Endothelial cell of umbilical vein (primary cell): ENCODE measurements at regions not wholly inside any gene's neighbourhood (a gene's known extent, or its start where the extent isn't known, plus 50 kb on each side); places are given as distances from the start of the nearest gene placed in this dataset.

Experiments
- BruUV-seq: library from RNA; stranded (reverse); fragments of 400-500 nt; replicated peaks from 2 replicates; lab custom pipeline; 2021; lab: Mats Ljungman, UMichigan
- CTCF ChIA-PET: fragments of 300-600, 350-600 bp; sonication (Branson Sonifier 250); formaldehyde crosslinking; loops from one replicate; lab custom pipeline; 2021; ENCODE audit warnings: antibody characterized with exemption, inconsistent platforms; lab: Charles Lee
- POLR2A ChIA-PET: fragments of 300-600, 350-600 bp; sonication (Branson Sonifier 250); formaldehyde crosslinking; loops from one replicate; lab custom pipeline; 2021; ENCODE audit warnings: antibody characterized with exemption, inconsistent platforms; lab: Charles Lee
- DNase-seq: peaks from one replicate; pipeline ENCODE4 v3.0.0-alpha.2; 2011; ENCODE audit warnings: low read depth, low spot score
- FAIRE-seq: peaks from 2 replicates; lab custom pipeline; 2011; peaks lifted over from hg19 to GRCh38; lab: Jason Lieb, UNC
- H2AFZ ChIP-seq: 2 replicates; pipeline ENCODE4 v1.6.0; 2012; ENCODE audit warnings: low read depth, low read length, control low read depth, inconsistent platforms
- H3K27ac ChIP-seq: 2 replicates; pipeline ENCODE4 v1.5.1; 2011; ENCODE audit warnings: low read depth, mild to moderate bottlenecking, control low read depth, low read length, moderate library complexity; ENCODE audit not compliant: insufficient read depth
- H3K27me3 ChIP-seq, 2 experiments: 2 replicates each; pipeline versions ENCODE4 v1.6.0 to v1.6.1; 2011; ENCODE audit warnings: low read length in 2 of 2, mixed read lengths in 1 of 2; ENCODE audit not compliant: control insufficient read depth in 2 of 2, insufficient read depth in 2 of 2
- H3K36me3 ChIP-seq, 2 experiments: 2 replicates in 1 of 2; 3 replicates in 1 of 2; pipeline ENCODE4 v1.5.1; 2011; ENCODE audit warnings: low read length in 2 of 2, mild to moderate bottlenecking in 1 of 2, moderate library complexity in 1 of 2; ENCODE audit not compliant: control insufficient read depth in 2 of 2, insufficient read depth in 2 of 2; ENCODE audit errors: extremely low read depth in 1 of 2
- H3K4me1 ChIP-seq: 3 replicates; pipeline ENCODE4 v1.5.1; 2011; ENCODE audit warnings: mild to moderate bottlenecking, low read length; ENCODE audit not compliant: control insufficient read depth, insufficient read depth; ENCODE audit errors: extremely low read depth
- H3K4me2 ChIP-seq: 2 replicates; pipeline ENCODE4 v1.6.1; 2011; ENCODE audit warnings: low read length, control low read depth, mixed read lengths; ENCODE audit not compliant: insufficient read depth
- H3K4me3 ChIP-seq, 3 experiments: fragments of 200-600 bp in 1 of 3; sonication (generic), shearing (Covaris generic) in 1 of 3; replicated peaks in 1 of 3; 2 replicates each; pipeline ENCODE4 v1.5.1; 2011 to 2016; ENCODE audit warnings: control low read depth in 3 of 3, low read length in 3 of 3, mild to moderate bottlenecking in 2 of 3, inconsistent platforms in 1 of 3, low read depth in 1 of 3, moderate library complexity in 1 of 3; ENCODE audit not compliant: insufficient read depth in 1 of 3
- H3K79me2 ChIP-seq: 2 replicates; pipeline ENCODE4 v1.6.0; 2012; ENCODE audit warnings: low read length, inconsistent platforms; ENCODE audit not compliant: control insufficient read depth, insufficient read depth
- H3K9ac ChIP-seq: replicated peaks from 2 replicates; pipeline ENCODE3; 2011; ENCODE audit warnings: low read length, control low read depth; ENCODE audit not compliant: insufficient read depth; ENCODE audit errors: extremely low read depth
- H3K9me1 ChIP-seq: replicated peaks from 3 replicates; pipeline ENCODE4 v1.6.0; 2011; ENCODE audit warnings: mild to moderate bottlenecking, low read length; ENCODE audit not compliant: control insufficient read depth, insufficient read depth; ENCODE audit errors: extremely low read depth
- H3K9me3 ChIP-seq: replicated peaks from 2 replicates; pipeline ENCODE4 v1.5.1; 2012; ENCODE audit warnings: low read length, inconsistent platforms; ENCODE audit not compliant: control insufficient read depth, insufficient read depth
- H4K20me1 ChIP-seq: replicated peaks from 2 replicates; pipeline ENCODE3; 2011; ENCODE audit warnings: mild to moderate bottlenecking, low read length; ENCODE audit not compliant: control insufficient read depth, insufficient read depth; ENCODE audit errors: extremely low read depth
- CTCF ChIP-seq, 2 donors: IDR thresholded peaks; 1 replicate in 1 of 2; 2 replicates in 1 of 2; pipeline ENCODE4 v1.5.1; 2011; ENCODE audit warnings: low read length in 2 of 2, mild to moderate bottlenecking in 2 of 2, moderate library complexity in 2 of 2, control low read depth in 1 of 2, inconsistent platforms in 1 of 2, low read depth in 1 of 2; ENCODE audit not compliant: insufficient read depth in 1 of 2; ENCODE audit errors: extremely low read depth in 1 of 2
- EZH2 ChIP-seq: IDR thresholded peaks from 2 replicates; pipeline ENCODE4 v1.6.1; 2012; ENCODE audit warnings: borderline replicate concordance, low read depth, mild to moderate bottlenecking, moderate library complexity, low read length, inconsistent platforms; ENCODE audit not compliant: severe bottlenecking
- FOS ChIP-seq: IDR thresholded peaks from 2 replicates; pipeline ENCODE4 v1.6.1; 2011; ENCODE audit warnings: mild to moderate bottlenecking, low read length, moderate library complexity, borderline replicate concordance; ENCODE audit not compliant: insufficient read depth
- GATA2 ChIP-seq: IDR thresholded peaks from 2 replicates; pipeline ENCODE4 v1.7.0; 2011; ENCODE audit warnings: low read depth, mild to moderate bottlenecking, moderate library complexity, mixed read lengths, low read length; ENCODE audit not compliant: insufficient read length, insufficient read depth
- JUN ChIP-seq: IDR thresholded peaks from 2 replicates; pipeline ENCODE4 v1.6.1; 2011; ENCODE audit warnings: borderline replicate concordance, low read depth; ENCODE audit not compliant: insufficient read length, insufficient read depth
- MAX ChIP-seq: IDR thresholded peaks from 2 replicates; pipeline ENCODE4 v1.6.1; 2011; ENCODE audit not compliant: insufficient read depth, insufficient read length
- MYC ChIP-seq: IDR thresholded peaks from one replicate; pipeline ENCODE4 v1.6.1; 2011; ENCODE audit warnings: mild to moderate bottlenecking, low read depth, low read length
- POLR2A ChIP-seq: IDR thresholded peaks from 2 replicates; pipeline ENCODE4 v1.6.1; 2012; ENCODE audit warnings: low read depth, mild to moderate bottlenecking, control low read depth, low read length
- POLR2AphosphoS5 ChIP-seq: IDR thresholded peaks from 2 replicates; pipeline ENCODE4 v1.6.1; 2012; ENCODE audit warnings: low read depth, mild to moderate bottlenecking, control low read depth, low read length, moderate library complexity; ENCODE audit not compliant: insufficient read depth
- dilution Hi-C: fragments of 300-500 bp; cut with MboI; formaldehyde crosslinking; loops from one replicate; pipeline ENCODE4 v1.15.0; 2019; ENCODE audit warnings: low sequenced_read_pairs; ENCODE audit not compliant: extremely low pct_ligation_motif_present
- intact Hi-C: fragments of 100-400 bp; cut with micrococcal nuclease; formaldehyde crosslinking; loops from one replicate; pipeline ENCODE4 v1.10.0; 2022

GRCh38 chr5:135740475-135740874, 94.0 kb upstream of the SLC25A48 start:
- no TSS peak for BruUV-seq
- dilution Hi-C loops: loop anchor here (25.0 kb wide), 1 partner anchor 97 kb away; the partner anchor contains the start of gene SLC25A48
- Histone ChIP-seq H3K4me1 (no peaks in the 10 kb centered on the region), H3K79me2 (no peaks in the 10 kb centered on the region), H4K20me1 (no peaks in the 10 kb centered on the region), H3K36me3 (no peaks in the 10 kb centered on the region), H3K27ac (no peak overlapping the region), H3K9me1 (no peaks in the 10 kb centered on the region), H3K4me2 (no peak overlapping the region), H3K9me3 (no peaks in the 10 kb centered on the region), H3K4me3 (no peak overlapping the region), H2AFZ (no peak overlapping the region), H3K27me3 (no peaks in the 10 kb centered on the region), H3K9ac (no peak overlapping the region)
- FAIRE-seq: no peak
- CTCF ChIA-PET: no interaction called here
- TF ChIP-seq CTCF (IDR thresholded peaks at IDR 0.05; ENCODE audit: extremely low read depth in 1 of 2, insufficient read depth in 1 of 2, low read depth in 1 of 2, low read length in 2 of 2) (no peak), JUN (no peak), POLR2A (no peak), EZH2 (no peak), MAX (no peak), GATA2 (no peak), POLR2AphosphoS5 (no peak), MYC (no peak), FOS (no peak)
- intact Hi-C loops: no loop called here
- POLR2A ChIA-PET: no interaction called here
- DNase-seq: no peak
